PC-9 (cell line): ENCODE measurements at regions not wholly inside any gene's neighbourhood (a gene's known extent, or its start where the extent isn't known, plus 50 kb on each side); places are given as distances from the start of the nearest gene placed in this dataset.

Source experiments
- BruUV-seq: library from RNA; stranded (reverse); fragments of 400-500 nt; replicated peaks from 2 replicates; lab custom pipeline; 2021; lab: Mats Ljungman, UMichigan
- CTCF ChIA-PET: fragments of 300-600 bp; sonication (Branson Sonifier 250); formaldehyde crosslinking; loops from one replicate; lab custom pipeline; 2022; ENCODE audit warnings: antibody characterized with exemption; lab: Charles Lee
- POLR2A ChIA-PET: fragments of 300-600 bp; sonication (Branson Sonifier 250); formaldehyde crosslinking; loops from one replicate; lab custom pipeline; 2022; ENCODE audit warnings: antibody characterized with exemption; ENCODE audit not compliant: unreplicated experiment; lab: Charles Lee
- DNase-seq, 2 experiments: peaks; one replicate each; pipeline versions ENCODE4 v3.0.0 to v3.0.0-alpha.2; 2015 to 2022; ENCODE audit warnings: mixed read lengths in 1 of 2
- H2AFZ ChIP-seq: fragments of 200-600 bp; sonication (generic); 2 replicates; pipeline ENCODE4 v1.8.1; 2017; ENCODE audit warnings: antibody characterized with exemption
- H3F3A ChIP-seq: fragments of 200-600 bp; sonication (generic); 2 replicates; pipeline ENCODE4 v1.8.1; 2017; ENCODE audit warnings: antibody characterized with exemption, mild to moderate bottlenecking, low read depth; ENCODE audit not compliant: insufficient read depth
- H3K27ac ChIP-seq: fragments of 200-600 bp; sonication (generic); 2 replicates; pipeline ENCODE4 v1.6.1; 2016; ENCODE audit warnings: mixed run types
- H3K27me3 ChIP-seq: fragments of 200-600 bp; sonication (generic); 2 replicates; pipeline ENCODE4 v1.6.1; 2016; ENCODE audit warnings: low read depth, mixed run types; ENCODE audit not compliant: insufficient read depth
- H3K36me3 ChIP-seq: fragments of 200-600 bp; sonication (generic); 2 replicates; pipeline ENCODE4 v1.6.1; 2016; ENCODE audit warnings: low read depth, mixed run types
- H3K4me1 ChIP-seq: fragments of 200-600 bp; sonication (generic); replicated peaks from 2 replicates; pipeline ENCODE4 v1.6.1; 2016; ENCODE audit warnings: mixed run types; ENCODE audit not compliant: insufficient read depth
- H3K4me2 ChIP-seq: fragments of 200-600 bp; sonication (generic); 2 replicates; pipeline ENCODE4 v1.6.1; 2017; ENCODE audit warnings: mixed run types
- H3K4me3 ChIP-seq: fragments of 200-600 bp; sonication (generic); 2 replicates; pipeline ENCODE4 v1.6.1; 2016; ENCODE audit warnings: mixed run types
- H3K79me2 ChIP-seq: fragments of 200-600 bp; sonication (generic); 2 replicates; pipeline ENCODE4 v1.6.1; 2017; ENCODE audit warnings: low read depth, mixed run types
- H3K9me2 ChIP-seq: fragments of 200-600 bp; sonication (generic); 2 replicates; pipeline ENCODE4 v1.8.1; 2017; ENCODE audit warnings: mild to moderate bottlenecking; ENCODE audit not compliant: insufficient read depth
- H3K9me3 ChIP-seq: fragments of 200-600 bp; sonication (generic); 2 replicates; pipeline ENCODE4 v1.8.1; 2016; ENCODE audit warnings: low read depth; ENCODE audit not compliant: insufficient read depth
- H4K20me1 ChIP-seq: fragments of 200-600 bp; sonication (generic); 2 replicates; pipeline ENCODE4 v1.8.1; 2017; ENCODE audit not compliant: insufficient read depth
- CTCF ChIP-seq: fragments of 200-600 bp; sonication (generic); conservative IDR thresholded peaks from 2 replicates; pipeline ENCODE4 v1.6.1; 2017; ENCODE audit warnings: mixed run types, antibody characterized with exemption, mild to moderate bottlenecking, moderate library complexity
- EZH2 ChIP-seq: fragments of 200-600 bp; sonication (generic); IDR thresholded peaks from 2 replicates; pipeline ENCODE4 v1.8.0; 2017; ENCODE audit warnings: antibody characterized with exemption, low read depth
- intact Hi-C: fragments of 100-400 bp; cut with micrococcal nuclease; formaldehyde crosslinking; loops from one replicate; pipeline ENCODE4 v1.10.0; 2022; ENCODE audit not compliant: unreplicated experiment

- ChIA-PET POLR2A (no interaction called here), CTCF (no interaction called here)
- TF ChIP-seq CTCF (no peak), EZH2 (no peak)
- no peaks in the 10 kb centered on the region for H3F3A ChIP-seq
- DNase-seq, result no peak
- H3K4me3 ChIP-seq, result no peak overlapping the region
- no peaks in the 10 kb centered on the region for H4K20me1 ChIP-seq
- no peaks in the 10 kb centered on the region for H3K36me3 ChIP-seq
- H3K4me2 ChIP-seq, result no peak overlapping the region
- no peaks in the 10 kb centered on the region for H3K9me2 ChIP-seq
- H3K27ac ChIP-seq, result no peak overlapping the region
- no peaks in the 10 kb centered on the region for H3K27me3 ChIP-seq
- H3K4me1 ChIP-seq, result no peaks in the 10 kb centered on the region
- BruUV-seq, result no TSS peak
- H3K9me3 ChIP-seq, result no peaks in the 10 kb centered on the region
- intact Hi-C loops, result no loop called here
- H2AFZ ChIP-seq, result no peak overlapping the region
- no peaks in the 10 kb centered on the region for H3K79me2 ChIP-seq
Measured at GRCh38 chr5:125582352-125582751, 835.9 kb upstream of the ZNF608 start.

GRCh38 chr5:125583321-125584139 lies 837.1 kb upstream of the ZNF608 start:
- ChIA-PET POLR2A (no interaction called here), CTCF (no interaction called here)
- Histone ChIP-seq H3K27ac (no peak overlapping the region), H3K9me3 (no peaks in the 10 kb centered on the region), H3K79me2 (no peaks in the 10 kb centered on the region), H3K4me3 (no peak overlapping the region), H3K4me2 (no peak overlapping the region), H2AFZ (no peak overlapping the region), H3K36me3 (no peaks in the 10 kb centered on the region), H3K27me3 (no peaks in the 10 kb centered on the region), H3K9me2 (no peaks in the 10 kb centered on the region), H3F3A (no peaks in the 10 kb centered on the region), H4K20me1 (no peaks in the 10 kb centered on the region), H3K4me1 (no peaks in the 10 kb centered on the region)
- intact Hi-C loops, result no loop called here
- no peak for TF ChIP-seq CTCF
- no peak for TF ChIP-seq EZH2
- no TSS peak for BruUV-seq
- no peak for DNase-seq

DNA sequence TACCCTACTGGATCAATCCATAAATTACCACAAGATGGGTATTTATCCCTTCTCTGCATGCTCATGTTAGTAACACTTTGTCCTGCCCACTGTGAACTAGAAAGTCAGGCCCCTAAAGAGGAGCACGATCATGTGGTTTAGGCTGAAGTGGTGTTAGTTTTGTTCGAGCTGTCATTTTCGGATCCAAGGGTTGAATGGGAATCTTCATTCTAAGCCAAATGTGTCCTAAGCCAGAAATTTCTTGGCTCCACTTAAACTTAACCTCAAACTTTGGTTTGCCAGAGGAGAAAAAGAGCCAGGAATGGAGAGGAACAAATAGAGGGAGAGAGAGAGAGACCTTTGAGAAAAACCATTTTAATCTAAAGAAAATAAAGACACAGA lies 837.7 kb upstream of the ZNF608 start:
- no peak overlapping the region for H2AFZ ChIP-seq
- no peaks in the 10 kb centered on the region for H3F3A ChIP-seq
- no peak for TF ChIP-seq EZH2
- TF ChIP-seq CTCF, result no peak
- H3K4me1 ChIP-seq, result no peaks in the 10 kb centered on the region
- ChIA-PET POLR2A (no interaction called here), CTCF (no interaction called here)
- intact Hi-C loops, result no loop called here
- no peaks in the 10 kb centered on the region for H3K9me2 ChIP-seq
- no peak overlapping the region for H3K4me3 ChIP-seq
- no peak for DNase-seq
- H3K4me2 ChIP-seq, result no peak overlapping the region
- no peaks in the 10 kb centered on the region for H4K20me1 ChIP-seq
- no TSS peak for BruUV-seq
- no peaks in the 10 kb centered on the region for H3K9me3 ChIP-seq
- H3K36me3 ChIP-seq, result no peaks in the 10 kb centered on the region
- H3K79me2 ChIP-seq, result no peaks in the 10 kb centered on the region
- H3K27ac ChIP-seq, result no peak overlapping the region
- no peaks in the 10 kb centered on the region for H3K27me3 ChIP-seq
